Activated CD8-positive, alpha-beta T cell treated with anti-CD3 and anti-CD28 coated beads for 36 hours (primary cell): ENCODE measurements at regions not wholly inside any gene's neighbourhood (a gene's known extent, or its start where the extent isn't known, plus 50 kb on each side); places are given as distances from the start of the nearest gene placed in this dataset.

Experiments
- ATAC-seq: fragments of 200-7000 bp; cut with Tn5 transposase; one replicate; pipeline ENCODE4 v1.10.0; 2021; ENCODE audit warnings: mild to moderate bottlenecking, moderate library complexity
- CTCF ChIA-PET: fragments of 350-600 bp; sonication (Branson Sonifier 250); formaldehyde crosslinking; loops from one replicate; lab custom pipeline; 2021; ENCODE audit warnings: antibody characterized with exemption; lab: Charles Lee
- POLR2A ChIA-PET: fragments of 350-600 bp; sonication (Branson Sonifier 250); formaldehyde crosslinking; loops from one replicate; lab custom pipeline; 2021; ENCODE audit warnings: antibody characterized with exemption; lab: Charles Lee
- DNase-seq: peaks from one replicate; pipeline ENCODE4 v3.0.0-alpha.2; 2020
- H3K27ac Mint-ChIP-seq: one replicate; pipeline ENCODE4 v1.8.0; 2021; ENCODE audit warnings: mild to moderate bottlenecking, mixed read lengths
- H3K27me3 Mint-ChIP-seq: one replicate; pipeline ENCODE4 v1.8.0; 2021; ENCODE audit warnings: mixed read lengths
- H3K36me3 Mint-ChIP-seq: one replicate; pipeline ENCODE4 v1.8.0; 2021; ENCODE audit warnings: low read depth, mixed read lengths
- H3K4me1 Mint-ChIP-seq: one replicate; pipeline ENCODE4 v1.8.0; 2021; ENCODE audit warnings: low read depth, mixed read lengths
- H3K4me3 Mint-ChIP-seq: one replicate; pipeline ENCODE4 v1.8.0; 2021; ENCODE audit warnings: mild to moderate bottlenecking, moderate library complexity, mixed read lengths
- H3K9me3 Mint-ChIP-seq: one replicate; pipeline ENCODE4 v1.8.0; 2021; ENCODE audit warnings: mixed read lengths
- intact Hi-C: fragments of 100-400 bp; cut with micrococcal nuclease; formaldehyde crosslinking; loops from one replicate; pipeline ENCODE4 v1.10.0; 2022
- TF ChIP-seq, protein P1 (sequence below): fragments of 200-600 bp; IDR thresholded peaks from one replicate; pipeline ENCODE4 v1.8.0; 2022; ENCODE audit warnings: antibody characterized with exemption, mild to moderate bottlenecking

DNA sequence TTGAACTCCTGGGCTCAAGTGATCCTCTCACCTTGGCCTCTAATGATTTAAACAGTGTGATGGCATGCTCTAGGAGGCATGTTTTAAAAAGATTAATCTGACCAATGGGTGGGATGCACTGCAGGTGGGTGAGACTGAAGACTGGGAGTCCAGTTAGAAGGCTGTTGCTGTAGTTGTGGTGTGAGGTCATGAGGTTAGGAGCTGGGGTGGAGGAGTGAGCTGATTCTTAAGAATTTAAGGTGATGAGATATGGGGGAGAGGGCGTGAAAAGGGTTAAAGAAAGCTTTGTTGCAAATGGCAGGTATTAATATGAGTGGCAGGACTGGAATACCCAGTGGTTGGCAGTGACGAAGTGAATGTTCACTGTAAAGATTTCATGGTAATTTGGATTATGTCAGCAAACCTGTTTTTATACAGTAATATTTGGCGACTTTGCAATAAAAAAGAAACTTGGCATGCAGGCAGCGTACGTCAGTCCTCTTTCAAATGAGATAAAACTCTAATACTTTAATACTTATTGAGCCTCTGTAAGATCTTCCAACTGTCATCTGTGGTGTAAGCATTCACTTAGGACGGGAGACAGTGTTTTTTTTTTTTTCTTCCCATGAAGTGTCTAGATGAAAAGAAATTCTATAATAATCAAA, 72.8 kb upstream of the MTPN start:
- Mint-ChIP-seq H3K36me3 (peaks cover 3% of the 10 kb centered on the region), H3K9me3 (peaks cover 2% of the 10 kb centered on the region), H3K27ac (no peak overlapping the region), H3K4me1 (no peaks in the 10 kb centered on the region), H3K4me3 (no peak overlapping the region), H3K27me3 (no peaks in the 10 kb centered on the region)
- DNase-seq (no peak), ATAC-seq (no peak)
- ChIA-PET CTCF (no interaction called here), POLR2A (no interaction called here)
- TF ChIP-seq, protein P1, sequence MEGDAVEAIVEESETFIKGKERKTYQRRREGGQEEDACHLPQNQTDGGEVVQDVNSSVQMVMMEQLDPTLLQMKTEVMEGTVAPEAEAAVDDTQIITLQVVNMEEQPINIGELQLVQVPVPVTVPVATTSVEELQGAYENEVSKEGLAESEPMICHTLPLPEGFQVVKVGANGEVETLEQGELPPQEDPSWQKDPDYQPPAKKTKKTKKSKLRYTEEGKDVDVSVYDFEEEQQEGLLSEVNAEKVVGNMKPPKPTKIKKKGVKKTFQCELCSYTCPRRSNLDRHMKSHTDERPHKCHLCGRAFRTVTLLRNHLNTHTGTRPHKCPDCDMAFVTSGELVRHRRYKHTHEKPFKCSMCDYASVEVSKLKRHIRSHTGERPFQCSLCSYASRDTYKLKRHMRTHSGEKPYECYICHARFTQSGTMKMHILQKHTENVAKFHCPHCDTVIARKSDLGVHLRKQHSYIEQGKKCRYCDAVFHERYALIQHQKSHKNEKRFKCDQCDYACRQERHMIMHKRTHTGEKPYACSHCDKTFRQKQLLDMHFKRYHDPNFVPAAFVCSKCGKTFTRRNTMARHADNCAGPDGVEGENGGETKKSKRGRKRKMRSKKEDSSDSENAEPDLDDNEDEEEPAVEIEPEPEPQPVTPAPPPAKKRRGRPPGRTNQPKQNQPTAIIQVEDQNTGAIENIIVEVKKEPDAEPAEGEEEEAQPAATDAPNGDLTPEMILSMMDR = no peak
- intact Hi-C loops = no loop called here

DNA sequence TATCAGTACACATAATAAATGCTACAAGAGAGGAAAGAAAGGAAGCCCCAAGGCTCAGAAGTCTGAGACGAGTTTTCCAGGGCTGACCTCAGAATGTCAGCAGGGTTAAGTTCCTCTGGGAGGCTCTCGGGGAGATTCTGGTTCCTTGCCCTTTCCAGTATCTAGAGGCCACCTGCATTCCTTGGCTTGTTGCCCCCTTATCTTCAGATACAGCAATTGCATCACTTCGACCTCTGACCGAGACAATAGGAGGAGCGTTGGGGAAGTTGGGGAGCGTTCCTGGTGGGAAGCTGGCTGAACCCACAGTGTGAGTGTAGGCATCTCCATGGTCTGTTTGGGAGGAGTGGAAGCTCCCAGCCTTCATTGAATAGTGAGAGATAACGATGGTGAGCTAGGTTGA, 72.0 kb upstream of the MTPN start:
- TF ChIP-seq, protein P1 = no peak
- CTCF ChIA-PET = no interaction called here
- ATAC-seq (no peak), DNase-seq (no peak)
- intact Hi-C loops = no loop called here
- H3K4me3 Mint-ChIP-seq = no peak overlapping the region
- POLR2A ChIA-PET = no interaction called here
- H3K36me3 Mint-ChIP-seq = peaks cover 3% of the 10 kb centered on the region
- H3K27ac Mint-ChIP-seq = no peak overlapping the region
- H3K9me3 Mint-ChIP-seq = peaks cover 2% of the 10 kb centered on the region
- no peaks in the 10 kb centered on the region for H3K27me3 Mint-ChIP-seq
- H3K4me1 Mint-ChIP-seq = no peaks in the 10 kb centered on the region

DNA sequence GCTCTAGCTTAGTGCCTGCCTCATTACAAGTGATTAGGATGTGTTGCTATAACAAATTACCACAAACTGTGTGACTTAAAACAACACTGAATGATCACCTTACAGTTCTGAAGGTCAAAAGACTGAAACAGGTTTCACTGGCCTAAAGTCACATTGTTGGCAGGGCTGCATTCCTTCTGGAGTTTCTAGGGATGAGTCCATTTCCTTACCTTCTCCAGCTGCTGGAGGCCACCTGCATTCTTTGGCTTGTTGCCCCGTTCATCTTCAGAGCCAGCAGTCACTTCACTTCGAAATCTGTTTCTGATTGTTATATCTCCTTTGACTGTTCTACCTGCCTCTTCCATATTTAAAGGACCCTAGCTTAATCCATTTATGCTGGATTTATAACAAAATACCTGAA, 69.4 kb upstream of the MTPN start:
- no peaks in the 10 kb centered on the region for H3K4me1 Mint-ChIP-seq
- no peak for ATAC-seq
- no peak overlapping the region for H3K4me3 Mint-ChIP-seq
- TF ChIP-seq, protein P1 = no peak
- H3K27me3 Mint-ChIP-seq = no peaks in the 10 kb centered on the region
- peaks cover 2% of the 10 kb centered on the region for H3K9me3 Mint-ChIP-seq
- CTCF ChIA-PET = no interaction called here
- intact Hi-C loops = no loop called here
- POLR2A ChIA-PET = no interaction called here
- DNase-seq = no peak
- H3K27ac Mint-ChIP-seq = no peak overlapping the region
- peaks cover 3% of the 10 kb centered on the region for H3K36me3 Mint-ChIP-seq

DNA sequence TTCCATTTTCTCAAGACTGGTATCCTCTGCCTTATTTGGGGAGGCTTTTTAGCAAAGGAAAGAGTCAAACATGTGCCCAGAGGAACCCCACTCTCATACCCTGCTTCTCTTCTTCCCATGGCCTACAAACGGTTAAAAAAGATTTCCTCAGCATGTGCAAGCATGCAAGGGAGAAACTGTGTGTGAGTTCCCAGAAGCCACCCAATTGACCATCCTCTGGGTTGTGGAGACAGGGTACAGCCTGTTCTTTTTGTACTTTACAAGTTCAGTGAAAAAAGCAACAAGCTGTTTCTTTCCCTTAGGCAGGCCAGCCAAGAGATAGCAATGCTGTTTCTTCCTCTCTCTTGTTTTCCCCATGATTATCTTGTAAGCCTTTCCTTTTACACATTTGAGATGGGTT, 68.8 kb upstream of the MTPN start:
- no peak for DNase-seq
- H3K4me3 Mint-ChIP-seq = no peak overlapping the region
- H3K27me3 Mint-ChIP-seq = no peaks in the 10 kb centered on the region
- TF ChIP-seq, protein P1 = no peak
- ChIA-PET POLR2A (no interaction called here), CTCF (no interaction called here)
- no peak overlapping the region for H3K27ac Mint-ChIP-seq
- H3K36me3 Mint-ChIP-seq = peaks cover 3% of the 10 kb centered on the region
- intact Hi-C loops = no loop called here
- no peaks in the 10 kb centered on the region for H3K4me1 Mint-ChIP-seq
- ATAC-seq = no peak
- peaks cover 2% of the 10 kb centered on the region for H3K9me3 Mint-ChIP-seq

DNA sequence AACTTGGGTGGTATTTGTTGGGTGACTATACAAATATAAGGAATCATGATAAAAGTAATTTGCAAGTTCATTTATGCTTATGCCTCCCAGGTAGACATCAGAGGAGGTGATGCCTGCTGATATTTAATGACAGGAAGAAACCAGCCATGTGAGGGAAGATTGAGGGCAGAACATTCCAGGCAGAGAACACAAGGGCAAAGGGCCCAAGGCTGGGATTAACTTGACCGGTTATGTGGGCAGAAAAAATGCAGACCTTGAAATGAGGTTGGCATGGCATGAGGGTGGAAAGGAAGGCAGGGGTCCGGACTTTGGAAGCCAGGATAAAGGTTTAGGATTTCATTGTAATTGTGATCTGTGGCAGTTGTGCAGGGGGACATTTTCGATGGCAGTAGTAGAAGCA, 68.0 kb upstream of the MTPN start:
- ATAC-seq = no peak
- TF ChIP-seq, protein P1 = no peak
- intact Hi-C loops = no loop called here
- no peak overlapping the region for H3K4me3 Mint-ChIP-seq
- H3K4me1 Mint-ChIP-seq = no peaks in the 10 kb centered on the region
- CTCF ChIA-PET = no interaction called here
- H3K9me3 Mint-ChIP-seq = peaks cover 2% of the 10 kb centered on the region
- POLR2A ChIA-PET = no interaction called here
- no peak overlapping the region for H3K27ac Mint-ChIP-seq
- H3K27me3 Mint-ChIP-seq = no peaks in the 10 kb centered on the region
- DNase-seq = no peak
- peaks cover 3% of the 10 kb centered on the region for H3K36me3 Mint-ChIP-seq
